ENCODE measurements at regions not wholly inside any gene's neighbourhood (a gene's known extent, or its start where the extent isn't known, plus 50 kb on each side); places are given as distances from the start of the nearest gene placed in this dataset.

GRCh38 chr1:209311770-209312169 is 271.7 kb upstream of the CAMK1G start:
- Histone ChIP-seq H3K27ac (ENCODE audit: low read length) (no peak overlapping the region), H3K79me2 (ENCODE audit: low read length) (no peaks in the 10 kb centered on the region), H3K4me2 (ENCODE audit: low read depth, low read length) (no peak overlapping the region), H3K9ac (ENCODE audit: low read length) (no peak overlapping the region), H3F3A (ENCODE audit: insufficient read depth, low read length) (no peaks in the 10 kb centered on the region), H3K36me3 (replicated peaks; ENCODE audit: insufficient read depth, low read length) (no peaks in the 10 kb centered on the region), H3K9me2 (replicated peaks; ENCODE audit: insufficient read depth, low read length) (no peaks in the 10 kb centered on the region), H3K9me3 (replicated peaks; ENCODE audit: insufficient read depth, low read length) (no peaks in the 10 kb centered on the region), H3K4me3 (ENCODE audit: low read length) (no peak overlapping the region), H2AFZ (ENCODE audit: low read length) (no peak overlapping the region), H3K27me3 (replicated peaks; ENCODE audit: insufficient read depth, low read length) (no peaks in the 10 kb centered on the region), H3K4me1 (ENCODE audit: low read length) (no peaks in the 10 kb centered on the region), H4K20me1 (ENCODE audit: insufficient read depth, low read length) (no peaks in the 10 kb centered on the region)
- TF ChIP-seq EZH2 (optimal IDR thresholded peaks at IDR 0.05; ENCODE audit: low read depth, low read length) (no peak), EZH2phosphoT487 (IDR thresholded peaks at IDR 0.05; ENCODE audit: low read length) (no peak)
- TF ChIP-seq, protein P1, sequence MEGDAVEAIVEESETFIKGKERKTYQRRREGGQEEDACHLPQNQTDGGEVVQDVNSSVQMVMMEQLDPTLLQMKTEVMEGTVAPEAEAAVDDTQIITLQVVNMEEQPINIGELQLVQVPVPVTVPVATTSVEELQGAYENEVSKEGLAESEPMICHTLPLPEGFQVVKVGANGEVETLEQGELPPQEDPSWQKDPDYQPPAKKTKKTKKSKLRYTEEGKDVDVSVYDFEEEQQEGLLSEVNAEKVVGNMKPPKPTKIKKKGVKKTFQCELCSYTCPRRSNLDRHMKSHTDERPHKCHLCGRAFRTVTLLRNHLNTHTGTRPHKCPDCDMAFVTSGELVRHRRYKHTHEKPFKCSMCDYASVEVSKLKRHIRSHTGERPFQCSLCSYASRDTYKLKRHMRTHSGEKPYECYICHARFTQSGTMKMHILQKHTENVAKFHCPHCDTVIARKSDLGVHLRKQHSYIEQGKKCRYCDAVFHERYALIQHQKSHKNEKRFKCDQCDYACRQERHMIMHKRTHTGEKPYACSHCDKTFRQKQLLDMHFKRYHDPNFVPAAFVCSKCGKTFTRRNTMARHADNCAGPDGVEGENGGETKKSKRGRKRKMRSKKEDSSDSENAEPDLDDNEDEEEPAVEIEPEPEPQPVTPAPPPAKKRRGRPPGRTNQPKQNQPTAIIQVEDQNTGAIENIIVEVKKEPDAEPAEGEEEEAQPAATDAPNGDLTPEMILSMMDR (IDR thresholded peaks at IDR 0.05; ENCODE audit: low read length): no peak
- no peak for DNase-seq

GRCh38 chr1:209316929-209317328 is 266.6 kb upstream of the CAMK1G start:
- Histone ChIP-seq H3F3A (ENCODE audit: insufficient read depth, low read length) (no peaks in the 10 kb centered on the region), H3K27me3 (replicated peaks; ENCODE audit: insufficient read depth, low read length) (no peaks in the 10 kb centered on the region), H3K4me3 (ENCODE audit: low read length) (no peak overlapping the region), H2AFZ (ENCODE audit: low read length) (no peak overlapping the region), H4K20me1 (ENCODE audit: insufficient read depth, low read length) (no peaks in the 10 kb centered on the region), H3K4me1 (ENCODE audit: low read length) (no peaks in the 10 kb centered on the region), H3K79me2 (ENCODE audit: low read length) (no peaks in the 10 kb centered on the region), H3K9me2 (replicated peaks; ENCODE audit: insufficient read depth, low read length) (no peaks in the 10 kb centered on the region), H3K9ac (ENCODE audit: low read length) (no peak overlapping the region), H3K27ac (ENCODE audit: low read length) (no peak overlapping the region), H3K4me2 (ENCODE audit: low read depth, low read length) (no peak overlapping the region), H3K36me3 (replicated peaks; ENCODE audit: insufficient read depth, low read length) (no peaks in the 10 kb centered on the region), H3K9me3 (replicated peaks; ENCODE audit: insufficient read depth, low read length) (no peaks in the 10 kb centered on the region)
- peak; percentile 2 for DNase-seq
- TF ChIP-seq EZH2 (optimal IDR thresholded peaks at IDR 0.05; ENCODE audit: low read depth, low read length) (no peak), EZH2phosphoT487 (IDR thresholded peaks at IDR 0.05; ENCODE audit: low read length) (no peak)
- TF ChIP-seq, protein P1 (IDR thresholded peaks at IDR 0.05; ENCODE audit: low read length): no peak

DNA sequence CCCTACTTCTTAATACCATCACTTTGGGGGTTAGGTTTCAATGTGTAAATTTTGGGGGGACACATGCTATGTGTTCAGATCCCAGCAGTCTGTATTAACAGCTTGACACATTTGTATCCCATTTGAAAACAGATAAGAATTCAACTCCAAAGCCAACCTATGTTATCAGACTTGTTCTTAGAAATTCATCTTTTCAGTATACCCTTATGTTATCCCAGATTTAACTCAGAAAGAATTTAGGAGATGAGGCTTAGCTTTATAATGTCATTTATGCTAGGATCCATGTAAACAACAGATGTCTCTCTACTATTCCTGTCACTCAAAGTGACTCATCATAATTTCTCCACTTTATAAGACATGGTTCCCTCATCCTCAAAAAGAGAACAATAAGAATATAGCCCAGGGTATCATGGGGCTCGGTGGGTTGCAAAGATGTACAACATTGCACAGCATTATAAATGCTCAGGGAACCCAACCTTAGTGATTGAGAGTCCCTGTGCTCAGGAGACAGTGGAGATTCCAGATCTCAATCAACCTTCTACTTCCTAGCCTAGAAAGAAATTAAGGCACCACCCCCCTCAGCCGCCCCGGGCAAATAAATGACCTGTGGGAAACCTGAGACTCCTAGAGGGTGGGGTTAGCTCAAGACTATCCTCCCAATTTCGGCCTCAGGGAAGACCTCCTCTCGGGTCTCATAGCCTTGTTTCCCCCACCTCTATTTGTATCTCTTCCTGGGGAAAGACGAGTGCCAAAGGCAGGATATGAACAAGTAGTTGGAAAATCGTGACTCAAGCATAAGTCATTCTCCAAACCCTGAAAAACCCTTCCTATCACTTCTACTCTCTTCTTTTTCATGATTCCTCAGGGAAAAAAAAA is 265.1 kb upstream of the CAMK1G start:
- no peak for DNase-seq
- Histone ChIP-seq H3K9ac (ENCODE audit: low read length) (no peak overlapping the region), H3K4me1 (ENCODE audit: low read length) (no peaks in the 10 kb centered on the region), H3K27ac (ENCODE audit: low read length) (no peak overlapping the region), H3K79me2 (ENCODE audit: low read length) (no peaks in the 10 kb centered on the region), H3K4me3 (ENCODE audit: low read length) (no peak overlapping the region), H3K4me2 (ENCODE audit: low read depth, low read length) (no peak overlapping the region), H3K9me3 (replicated peaks; ENCODE audit: insufficient read depth, low read length) (no peaks in the 10 kb centered on the region), H3K36me3 (replicated peaks; ENCODE audit: insufficient read depth, low read length) (no peaks in the 10 kb centered on the region), H3K27me3 (replicated peaks; ENCODE audit: insufficient read depth, low read length) (no peaks in the 10 kb centered on the region), H3K9me2 (replicated peaks; ENCODE audit: insufficient read depth, low read length) (no peaks in the 10 kb centered on the region), H2AFZ (ENCODE audit: low read length) (no peak overlapping the region), H4K20me1 (ENCODE audit: insufficient read depth, low read length) (no peaks in the 10 kb centered on the region), H3F3A (ENCODE audit: insufficient read depth, low read length) (no peaks in the 10 kb centered on the region)
- TF ChIP-seq EZH2 (optimal IDR thresholded peaks at IDR 0.05; ENCODE audit: low read depth, low read length): no peak
- no peak for TF ChIP-seq EZH2phosphoT487 (IDR thresholded peaks at IDR 0.05; ENCODE audit: low read length)
- TF ChIP-seq, protein P1 (IDR thresholded peaks at IDR 0.05; ENCODE audit: low read length): no peak

Measured in MM.1S (cell line).